Upper lobe of left lung (tissue), 6 donors: ENCODE measurements at regions not wholly inside any gene's neighbourhood (a gene's known extent, or its start where the extent isn't known, plus 50 kb on each side); places are given as distances from the start of the nearest gene placed in this dataset.
"Not testable (repeated sequence)": the region's sequence is repeated elsewhere in the genome, so short reads cannot be mapped to it uniquely, and the experiment has no call there.

Experiments used
- ATAC-seq, 2 donors: fragments of 200-7000 bp; cut with Tn5 transposase; one replicate each; pipeline ENCODE4 v1.9.1; 2022; ENCODE audit warnings: mild to moderate bottlenecking in 2 of 2, moderate library complexity in 2 of 2; ENCODE audit not compliant: low FRiP score in 2 of 2
- DNase-seq, 2 donors: peaks; one replicate each; pipeline ENCODE4 v3.0.0-alpha.2; 2019 to 2020
- H3K27ac ChIP-seq, 4 donors: fragments of 200-600 bp; sonication (generic); one replicate each; pipeline ENCODE4 v1.5.1; 2016 to 2019
- H3K27me3 ChIP-seq, 4 donors: fragments of 200-600 bp; sonication (generic); one replicate each; pipeline ENCODE4 v1.5.1; 2017 to 2019
- H3K36me3 ChIP-seq, 4 donors: fragments of 200-600 bp; sonication (generic); one replicate each; pipeline ENCODE4 v1.5.1; 2016 to 2019
- H3K4me1 ChIP-seq, 4 donors: fragments of 200-600 bp; sonication (generic); one replicate each; pipeline ENCODE4 v1.5.1; 2018 to 2019
- H3K4me3 ChIP-seq, 4 donors: fragments of 200-600 bp; sonication (generic); one replicate each; pipeline ENCODE4 v1.5.1; 2017 to 2019; ENCODE audit warnings: mild to moderate bottlenecking in 2 of 4, moderate library complexity in 1 of 4
- H3K9me3 ChIP-seq, 4 donors: fragments of 200-600 bp; sonication (generic); one replicate each; pipeline ENCODE4 v1.5.1; 2018 to 2019
- CTCF ChIP-seq, 6 experiments: fragments of 450-650 bp in 4 of 6; fragments of 200-600 bp in 2 of 6; sonication (generic) in 2 of 6; IDR thresholded peaks; one replicate each; pipeline ENCODE4 v1.5.1; 2016 to 2019; ENCODE audit warnings: antibody characterized with exemption in 6 of 6
- EP300 ChIP-seq, 4 donors: sonication (generic); formaldehyde crosslinking; IDR thresholded peaks; one replicate each; pipeline ENCODE4 v1.5.1; 2017; ENCODE audit warnings: antibody characterized with exemption in 4 of 4, control low read depth in 2 of 4
- POLR2A ChIP-seq, 4 donors: fragments of 450-650 bp; IDR thresholded peaks; one replicate each; pipeline ENCODE4 v1.5.1; 2016 to 2017; ENCODE audit warnings: antibody characterized with exemption in 4 of 4, mild to moderate bottlenecking in 2 of 4
- POLR2AphosphoS5 ChIP-seq, 2 donors: sonication (generic); formaldehyde crosslinking; IDR thresholded peaks; one replicate each; pipeline ENCODE4 v1.5.1; 2017; ENCODE audit warnings: antibody characterized with exemption in 2 of 2
- WGBS, 2 donors: methylation state at CpG; one replicate each; pipeline ENCODE4 v1.1.5; 2017 to 2018; 5-methylcytosine and 5-hydroxymethylcytosine counted together
- donor health status: DM: no; HTN: no; CAD: no; lungs with moderate emphysema.
- donor health status: DM: no; HTN: yes; CAD: no; lungs with severe emphysema.

DNA sequence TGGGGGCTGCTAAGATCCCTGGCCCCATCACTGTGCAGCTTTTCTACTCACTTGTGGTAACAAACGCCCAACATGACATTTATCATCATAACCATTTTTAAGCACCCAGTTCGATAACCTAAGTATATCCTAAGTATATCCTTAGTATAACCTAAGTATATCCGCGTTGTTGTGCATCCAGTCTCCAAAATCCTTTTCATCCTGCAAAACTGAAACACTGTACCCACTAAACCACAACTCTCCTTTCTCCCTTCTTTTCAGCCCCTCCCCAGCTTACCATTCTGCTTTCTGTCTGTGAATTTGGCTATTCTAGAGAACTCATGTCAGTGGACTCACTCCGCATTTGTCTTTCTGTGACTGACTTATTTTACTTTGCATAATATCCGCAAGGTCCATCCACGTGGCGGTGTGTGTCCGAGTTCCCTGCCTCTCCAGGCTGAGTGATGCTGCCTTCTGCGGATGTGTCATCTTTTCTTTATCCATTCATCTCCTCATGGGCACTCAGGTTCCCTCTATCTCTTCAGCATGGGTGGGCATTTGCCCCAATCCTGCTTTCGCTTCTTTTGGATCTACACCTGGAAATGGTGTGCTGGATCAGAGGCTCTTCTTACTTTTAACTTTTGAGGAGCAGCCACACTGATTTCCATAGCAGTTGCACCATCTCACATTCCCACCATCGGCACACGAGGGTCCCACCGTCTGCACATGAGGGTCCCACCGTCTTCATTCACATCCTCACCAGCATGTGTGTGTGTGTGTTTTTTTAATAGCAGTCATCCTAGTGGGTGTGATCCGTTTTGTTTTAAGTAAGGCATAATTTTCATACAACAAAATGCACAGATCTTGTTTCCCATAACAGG lies 82.4 kb upstream of the CLDN5 start:
- H3K4me1 ChIP-seq: peaks cover 8 to 31% (median 24%) of the 10 kb centered on the region in 4 donors
- TF ChIP-seq EP300 (IDR thresholded peaks at IDR 0.05) (no peak), POLR2AphosphoS5 (IDR thresholded peaks at IDR 0.05) (no peak), CTCF (IDR thresholded peaks at IDR 0.05) (no peak), POLR2A (IDR thresholded peaks at IDR 0.05) (no peak)
- H3K4me3 ChIP-seq: no peak overlapping the region
- no peaks in the 10 kb centered on the region for H3K9me3 ChIP-seq
- H3K27ac ChIP-seq: peak overlapping the region in 3 of 4 donors; percentile 5 to 73 (median 63)
- ATAC-seq: no peak
- DNase-seq: no peak
- 87 to 88% methylated on average over 16 of the region's 16 CpGs for WGBS, 2 donors
- H3K36me3 ChIP-seq: no peaks in the 10 kb centered on the region
- no peaks in the 10 kb centered on the region for H3K27me3 ChIP-seq

DNA sequence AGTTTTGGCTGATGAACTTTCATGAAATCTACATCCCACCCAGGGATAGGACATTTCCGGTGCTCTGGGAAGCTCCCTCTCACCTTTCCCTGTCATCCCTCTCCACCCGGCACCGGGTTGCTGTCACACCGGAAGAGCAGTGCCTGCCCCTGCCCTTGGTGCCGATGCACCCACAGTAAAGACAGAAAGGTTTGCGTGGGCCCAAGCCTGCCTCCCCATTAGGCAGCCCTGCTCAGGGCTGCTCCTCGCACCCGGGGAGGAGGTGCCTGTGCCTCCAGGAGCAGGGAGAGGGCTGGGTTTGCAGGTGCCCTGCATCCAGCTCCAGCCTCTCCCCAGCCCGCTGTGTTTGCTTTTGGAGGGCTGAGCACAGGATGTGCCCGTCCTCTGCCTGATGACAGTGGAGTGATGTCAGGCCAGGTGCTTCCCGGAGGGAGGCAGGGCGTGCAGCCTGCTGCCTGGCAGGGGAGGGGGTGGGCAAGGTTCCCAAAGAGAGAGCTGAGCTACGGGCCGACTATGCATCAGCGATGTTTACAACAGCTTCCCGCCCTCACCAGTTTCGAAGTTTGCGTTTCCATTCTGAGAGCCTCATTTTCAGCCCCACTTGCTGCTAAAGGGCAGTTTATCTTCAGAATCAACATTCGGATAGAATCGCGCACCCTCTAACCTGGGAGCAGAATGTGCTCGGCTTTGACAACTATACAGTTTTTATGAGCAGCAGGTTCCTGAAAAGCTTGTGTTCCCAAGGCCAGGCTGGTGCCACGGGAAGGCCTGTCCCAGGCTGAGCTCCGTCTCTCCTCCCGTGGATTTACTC lies 83.2 kb upstream of the CLDN5 start:
- Histone ChIP-seq H3K36me3 (no peaks in the 10 kb centered on the region), H3K9me3 (no peaks in the 10 kb centered on the region), H3K4me3 (no peak overlapping the region), H3K27me3 (no peaks in the 10 kb centered on the region), H3K27ac (peak overlapping the region in 3 of 4 donors; percentile 63 to 83 (median 73)), H3K4me1 (peaks cover 8 to 31% (median 24%) of the 10 kb centered on the region in 4 donors)
- ATAC-seq (peak; percentile 30 to 80), DNase-seq (peak; percentile 64 to 81)
- peak; percentile 69 to 100 (median 97) for TF ChIP-seq EP300 (IDR thresholded peaks at IDR 0.05)
- no peak for TF ChIP-seq POLR2A (IDR thresholded peaks at IDR 0.05)
- no peak for TF ChIP-seq CTCF (IDR thresholded peaks at IDR 0.05)
- TF ChIP-seq POLR2AphosphoS5 (IDR thresholded peaks at IDR 0.05): peak; percentile 96 to 99
- 32 to 37% methylated on average over 22 to 24 of the region's 25 CpGs for WGBS, 2 donors

DNA sequence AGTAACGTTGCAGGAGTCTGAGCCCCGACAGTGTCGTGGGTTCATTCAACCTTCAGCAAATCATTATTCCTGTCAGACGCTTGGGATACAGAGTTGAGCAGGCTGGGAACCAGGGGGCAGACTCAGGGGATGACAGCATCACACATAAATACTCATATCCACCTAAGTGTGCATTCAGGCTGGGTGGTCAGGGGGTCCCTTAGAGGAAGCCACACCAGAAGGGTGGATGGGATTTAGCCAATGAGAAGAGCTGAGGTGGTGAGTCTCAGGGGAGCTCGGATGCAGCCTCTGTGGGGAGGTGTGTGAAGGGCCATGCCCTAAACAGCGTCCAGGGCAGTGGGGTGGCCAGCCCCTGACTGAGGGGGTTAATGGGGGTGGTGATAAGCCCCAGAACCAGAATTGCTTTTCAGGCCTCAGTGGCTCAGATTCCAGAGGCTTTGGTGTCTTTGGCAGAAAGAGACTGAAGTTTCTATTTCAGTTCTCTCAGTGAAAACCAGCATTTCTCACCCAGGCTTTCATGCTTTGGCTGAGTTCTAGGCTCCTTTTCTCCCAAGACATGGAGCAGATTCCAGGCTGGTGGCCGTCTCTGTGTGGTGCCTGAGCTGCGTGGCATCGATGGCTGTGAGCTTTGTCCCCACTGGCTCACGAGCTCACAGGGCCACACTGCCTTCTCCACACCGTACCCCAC lies 83.9 kb upstream of the CLDN5 start:
- no peak overlapping the region for H3K4me3 ChIP-seq
- TF ChIP-seq POLR2A (IDR thresholded peaks at IDR 0.05): no peak
- no peak for TF ChIP-seq POLR2AphosphoS5 (IDR thresholded peaks at IDR 0.05)
- TF ChIP-seq CTCF (IDR thresholded peaks at IDR 0.05): no peak
- TF ChIP-seq EP300 (IDR thresholded peaks at IDR 0.05): no peak
- DNase-seq (no peak), ATAC-seq (no peak)
- 83 to 88% methylated on average over 11 of the region's 11 CpGs for WGBS, 2 donors
- no peaks in the 10 kb centered on the region for H3K9me3 ChIP-seq
- no peaks in the 10 kb centered on the region for H3K36me3 ChIP-seq
- peaks cover 8 to 31% (median 24%) of the 10 kb centered on the region in 4 donors for H3K4me1 ChIP-seq
- peak overlapping the region in 3 of 4 donors; percentile 63 to 83 (median 73) for H3K27ac ChIP-seq
- no peaks in the 10 kb centered on the region for H3K27me3 ChIP-seq

DNA sequence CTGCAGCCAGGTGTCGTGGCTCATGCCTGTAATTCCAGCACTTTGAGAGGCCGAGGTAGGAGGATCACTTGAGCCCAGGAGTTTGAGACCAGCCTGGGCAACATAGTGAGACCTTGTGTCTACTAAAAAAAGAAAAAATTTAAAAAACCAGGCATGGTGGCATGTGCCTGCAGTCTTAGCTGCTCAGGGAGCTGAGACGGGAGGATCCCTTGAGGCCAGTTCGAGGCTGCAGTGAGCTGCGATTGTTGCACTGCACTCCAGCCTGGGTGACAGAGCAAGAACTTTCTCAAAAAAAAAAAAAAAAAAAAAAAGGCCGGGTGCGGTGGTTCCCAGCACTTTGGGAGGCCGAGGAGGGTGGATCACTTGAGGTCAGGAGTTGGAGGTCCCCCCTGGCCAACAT lies 85.5 kb upstream of the CLDN5 start:
- not testable (repeated sequence) for H3K27me3 ChIP-seq, H3K36me3 ChIP-seq, H3K9me3 ChIP-seq, H3K4me3 ChIP-seq, H3K27ac ChIP-seq, ATAC-seq, DNase-seq
- 89 to 93% methylated on average over 8 of the region's 8 CpGs for WGBS, 2 donors
- H3K4me1 ChIP-seq: peaks cover 8 to 31% (median 20%) of the 10 kb centered on the region in 4 donors
